CD14-positive monocyte (primary cell): ENCODE measurements at regions not wholly inside any gene's neighbourhood (a gene's known extent, or its start where the extent isn't known, plus 50 kb on each side); places are given as distances from the start of the nearest gene placed in this dataset.

Experiments used
- DNase-seq, 3 donors: peaks; one replicate each; pipeline ENCODE4 v3.0.0-alpha.2; 2011 to 2022
- H2AFZ ChIP-seq: 2 replicates; pipeline ENCODE4 v1.6.0; 2012; ENCODE audit warnings: mild to moderate bottlenecking, low read depth, low read length, inconsistent platforms; ENCODE audit not compliant: insufficient read depth, poor library complexity, severe bottlenecking
- H3K27ac ChIP-seq, 2 donors: 1 replicate in 1 of 2; 2 replicates in 1 of 2; pipeline ENCODE4 v1.5.1; 2012 to 2013; ENCODE audit warnings: low read length in 2 of 2, control low read depth in 1 of 2, inconsistent platforms in 1 of 2, low read depth in 1 of 2, mild to moderate bottlenecking in 1 of 2
- H3K27me3 ChIP-seq, 2 donors: one replicate each; pipeline versions ENCODE4 v1.6.0 to v1.6.1; 2011 to 2013; ENCODE audit warnings: low read length in 2 of 2; ENCODE audit not compliant: control insufficient read depth in 2 of 2, insufficient read depth in 2 of 2
- H3K36me3 ChIP-seq, 2 donors: replicated peaks in 1 of 2; 1 replicate in 1 of 2; 2 replicates in 1 of 2; pipeline versions ENCODE4 v1.5.1 to v1.6.1; 2012 to 2013; ENCODE audit warnings: low read length in 2 of 2, control low read depth in 1 of 2, inconsistent platforms in 1 of 2, mild to moderate bottlenecking in 1 of 2; ENCODE audit not compliant: insufficient read depth in 2 of 2, control insufficient read depth in 1 of 2
- H3K4me1 ChIP-seq, 2 donors: 1 replicate in 1 of 2; 2 replicates in 1 of 2; pipeline versions ENCODE4 v1.5.1 to v1.6.1; 2012 to 2013; ENCODE audit warnings: low read length in 2 of 2, control low read depth in 1 of 2, inconsistent platforms in 1 of 2, mild to moderate bottlenecking in 1 of 2, moderate library complexity in 1 of 2; ENCODE audit not compliant: insufficient read depth in 2 of 2, control insufficient read depth in 1 of 2
- H3K4me2 ChIP-seq: replicated peaks from 2 replicates; pipeline ENCODE3; 2012; ENCODE audit warnings: low read length, moderate library complexity, mild to moderate bottlenecking; ENCODE audit not compliant: poor library complexity, severe bottlenecking; ENCODE audit errors: extremely low read depth
- H3K4me3 ChIP-seq, 3 experiments: fragments of 200-600 bp in 1 of 3; sonication (generic) in 1 of 3; replicated peaks in 1 of 3; 1 replicate in 2 of 3; 2 replicates in 1 of 3; pipeline ENCODE4 v1.5.1; 2011 to 2013; ENCODE audit warnings: low read length in 3 of 3, mild to moderate bottlenecking in 3 of 3, control low read depth in 2 of 3, low read depth in 2 of 3, inconsistent platforms in 1 of 3, moderate library complexity in 1 of 3
- H3K79me2 ChIP-seq: 2 replicates; pipeline ENCODE4 v1.6.0; 2012; ENCODE audit warnings: mild to moderate bottlenecking, control low read depth, inconsistent platforms, low read length, moderate library complexity; ENCODE audit not compliant: insufficient read depth
- H3K9ac ChIP-seq: 2 replicates; pipeline ENCODE4 v1.6.0; 2017; ENCODE audit warnings: low read length, mild to moderate bottlenecking; ENCODE audit not compliant: insufficient read depth, poor library complexity, severe bottlenecking
- H3K9me3 ChIP-seq, 2 donors: replicated peaks in 1 of 2; 1 replicate in 1 of 2; 2 replicates in 1 of 2; pipeline versions ENCODE4 v1.5.1 to v1.6.1; 2012 to 2013; ENCODE audit warnings: low read length in 2 of 2, control low read depth in 1 of 2; ENCODE audit not compliant: control insufficient read depth in 1 of 2, insufficient read depth in 1 of 2
- H4K20me1 ChIP-seq: 2 replicates; pipeline ENCODE4 v1.6.0; 2012; ENCODE audit warnings: mild to moderate bottlenecking, low read length, control low read depth, moderate library complexity; ENCODE audit not compliant: insufficient read depth
- H3K27ac Mint-ChIP-seq, 7 donors: one replicate each; pipeline ENCODE4 v1.8.0; 2020; ENCODE audit warnings: mild to moderate bottlenecking in 7 of 7, mixed read lengths in 7 of 7, moderate library complexity in 6 of 7, inconsistent platforms in 2 of 7
- H3K27me3 Mint-ChIP-seq, 3 donors: one replicate each; pipeline ENCODE4 v1.8.0; 2021 to 2022; ENCODE audit warnings: low read depth in 3 of 3, mild to moderate bottlenecking in 3 of 3, mixed read lengths in 3 of 3, moderate library complexity in 3 of 3, inconsistent platforms in 1 of 3
- H3K36me3 Mint-ChIP-seq, 2 donors: one replicate each; pipeline ENCODE4 v1.8.0; 2020; ENCODE audit warnings: mixed read lengths in 2 of 2, inconsistent platforms in 1 of 2, mild to moderate bottlenecking in 1 of 2
- H3K4me1 Mint-ChIP-seq: one replicate; pipeline ENCODE4 v1.8.0; 2020; ENCODE audit warnings: mild to moderate bottlenecking, mixed read lengths
- H3K4me3 Mint-ChIP-seq, 2 donors: one replicate each; pipeline ENCODE4 v1.8.0; 2020; ENCODE audit warnings: mild to moderate bottlenecking in 2 of 2, mixed read lengths in 2 of 2, moderate library complexity in 1 of 2
- H3K9me3 Mint-ChIP-seq, 7 donors: one replicate each; pipeline ENCODE4 v1.8.0; 2020 to 2022; ENCODE audit warnings: mixed read lengths in 7 of 7, mild to moderate bottlenecking in 6 of 7, moderate library complexity in 6 of 7, inconsistent platforms in 2 of 7
- WGBS: methylation state at CpG from one replicate; pipeline ENCODE4 v1.1.5; 2013; ENCODE audit warnings: missing lambda C conversion rate; ENCODE audit not compliant: insufficient coverage; 5-methylcytosine and 5-hydroxymethylcytosine counted together
- intact Hi-C, 2 donors: fragments of 100-400 bp; cut with micrococcal nuclease; formaldehyde crosslinking; loops; one replicate each; pipeline versions ENCODE4 v1.15.0 to v1.15.1; 2023
- TF ChIP-seq, protein P1 (sequence below): fragments of 200-600 bp; IDR thresholded peaks from one replicate; pipeline ENCODE4 v1.8.0; 2022; ENCODE audit warnings: antibody characterized with exemption, mild to moderate bottlenecking

DNA sequence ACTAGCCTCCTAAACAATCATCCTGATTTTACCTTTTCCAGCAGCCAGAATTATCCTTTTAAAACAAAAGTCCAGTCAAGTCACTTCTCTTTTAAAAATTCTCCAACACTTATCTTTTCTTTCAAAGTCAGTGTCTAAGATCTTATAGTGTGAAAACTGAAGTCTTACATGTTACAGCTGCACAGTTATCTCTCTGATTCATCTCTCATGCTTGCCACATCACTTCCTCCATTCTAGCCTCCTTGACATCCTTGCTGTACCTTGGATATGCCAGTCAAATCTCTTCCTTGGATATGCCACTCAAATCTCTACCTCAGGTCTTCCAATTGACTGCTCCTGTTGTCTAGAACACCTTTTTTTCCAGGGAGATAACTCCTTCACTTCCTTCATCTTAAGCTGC lies 361.7 kb upstream of the FTMT start:
- intact Hi-C loops: no loop called here
- H3K4me1 Mint-ChIP-seq: no peaks in the 10 kb centered on the region

DNA sequence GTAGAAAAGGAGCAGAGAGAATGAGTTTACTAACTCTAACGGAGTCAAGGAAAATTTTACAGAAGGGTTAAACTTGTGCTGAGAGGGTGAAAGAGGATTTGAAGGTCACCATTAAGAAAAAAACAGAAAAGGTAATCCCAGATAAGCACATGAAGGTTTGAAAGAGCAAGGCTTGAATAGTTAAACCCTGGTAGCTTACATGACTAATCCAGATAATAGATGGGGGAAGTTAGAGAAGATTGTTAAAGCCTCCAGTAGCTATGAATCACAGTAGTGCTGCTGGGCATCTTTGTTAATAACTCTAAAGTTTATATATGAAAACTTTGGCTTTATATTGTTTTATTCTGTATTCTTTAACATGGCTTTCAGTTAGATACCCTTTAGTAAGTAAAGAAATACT lies 354.5 kb upstream of the FTMT start:
- Histone ChIP-seq H3K9ac (no peak overlapping the region), H2AFZ (no peak overlapping the region), H4K20me1 (no peaks in the 10 kb centered on the region), H3K9me3 (no peaks in the 10 kb centered on the region), H3K4me3 (no peak overlapping the region), H3K36me3 (no peaks in the 10 kb centered on the region), H3K4me1 (no peaks in the 10 kb centered on the region), H3K4me2 (no peak overlapping the region), H3K27ac (no peak overlapping the region), H3K27me3 (no peaks in the 10 kb centered on the region), H3K79me2 (no peaks in the 10 kb centered on the region)
- no peaks in the 10 kb centered on the region for H3K27me3 Mint-ChIP-seq
- no peak overlapping the region for H3K4me3 Mint-ChIP-seq
- H3K27ac Mint-ChIP-seq: no peak overlapping the region
- TF ChIP-seq, protein P1, sequence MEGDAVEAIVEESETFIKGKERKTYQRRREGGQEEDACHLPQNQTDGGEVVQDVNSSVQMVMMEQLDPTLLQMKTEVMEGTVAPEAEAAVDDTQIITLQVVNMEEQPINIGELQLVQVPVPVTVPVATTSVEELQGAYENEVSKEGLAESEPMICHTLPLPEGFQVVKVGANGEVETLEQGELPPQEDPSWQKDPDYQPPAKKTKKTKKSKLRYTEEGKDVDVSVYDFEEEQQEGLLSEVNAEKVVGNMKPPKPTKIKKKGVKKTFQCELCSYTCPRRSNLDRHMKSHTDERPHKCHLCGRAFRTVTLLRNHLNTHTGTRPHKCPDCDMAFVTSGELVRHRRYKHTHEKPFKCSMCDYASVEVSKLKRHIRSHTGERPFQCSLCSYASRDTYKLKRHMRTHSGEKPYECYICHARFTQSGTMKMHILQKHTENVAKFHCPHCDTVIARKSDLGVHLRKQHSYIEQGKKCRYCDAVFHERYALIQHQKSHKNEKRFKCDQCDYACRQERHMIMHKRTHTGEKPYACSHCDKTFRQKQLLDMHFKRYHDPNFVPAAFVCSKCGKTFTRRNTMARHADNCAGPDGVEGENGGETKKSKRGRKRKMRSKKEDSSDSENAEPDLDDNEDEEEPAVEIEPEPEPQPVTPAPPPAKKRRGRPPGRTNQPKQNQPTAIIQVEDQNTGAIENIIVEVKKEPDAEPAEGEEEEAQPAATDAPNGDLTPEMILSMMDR: no peak
- H3K4me1 Mint-ChIP-seq: no peaks in the 10 kb centered on the region
- no peak for DNase-seq
- H3K9me3 Mint-ChIP-seq: peaks cover 0 to 3% (median 0%) of the 10 kb centered on the region in 7 donors
- no CpG with 5 or more reads among the region's 1 CpG for WGBS
- H3K36me3 Mint-ChIP-seq: no peaks in the 10 kb centered on the region
- intact Hi-C loops: no loop called here

More for the DNA sequence above, 361.7 kb upstream of the FTMT start:
- Histone ChIP-seq H4K20me1 (no peaks in the 10 kb centered on the region), H3K79me2 (no peaks in the 10 kb centered on the region), H3K4me1 (no peaks in the 10 kb centered on the region), H3K9me3 (no peaks in the 10 kb centered on the region), H3K36me3 (no peaks in the 10 kb centered on the region), H3K9ac (no peak overlapping the region), H3K4me2 (no peak overlapping the region), H3K4me3 (no peak overlapping the region), H3K27ac (no peak overlapping the region), H3K27me3 (no peaks in the 10 kb centered on the region), H2AFZ (no peak overlapping the region)
- Mint-ChIP-seq H3K36me3 (no peaks in the 10 kb centered on the region), H3K27me3 (no peaks in the 10 kb centered on the region), H3K9me3 (peaks cover 0 to 5% (median 0%) of the 10 kb centered on the region in 7 donors), H3K27ac (no peak overlapping the region), H3K4me3 (no peak overlapping the region)
- DNase-seq: no peak
- TF ChIP-seq, protein P1: no peak
